Peyer's patch (tissue), 4 donors: ENCODE measurements at regions not wholly inside any gene's neighbourhood (a gene's known extent, or its start where the extent isn't known, plus 50 kb on each side); places are given as distances from the start of the nearest gene placed in this dataset.

Experiments used
- DNase-seq, 3 donors: peaks; one replicate each; pipeline ENCODE4 v3.0.0-alpha.2; 2017 to 2019
- H3K27ac ChIP-seq, 4 donors: fragments of 200-600 bp; sonication (generic); one replicate each; pipeline ENCODE4 v1.5.1; 2016 to 2019
- H3K27me3 ChIP-seq, 2 donors: fragments of 200-600 bp; sonication (generic); one replicate each; pipeline ENCODE4 v1.5.1; 2019
- H3K36me3 ChIP-seq, 3 donors: fragments of 200-600 bp; sonication (generic); one replicate each; pipeline ENCODE4 v1.5.1; 2016 to 2019
- H3K4me1 ChIP-seq, 4 donors: fragments of 200-600 bp; sonication (generic); one replicate each; pipeline ENCODE4 v1.5.1; 2016 to 2019
- H3K4me3 ChIP-seq, 4 donors: fragments of 200-600 bp; sonication (generic); 1 replicate in 3 of 4; 2 replicates in 1 of 4; pipeline ENCODE4 v1.5.1; 2016 to 2019; ENCODE audit warnings: mild to moderate bottlenecking in 1 of 4
- H3K9me3 ChIP-seq, 4 donors: fragments of 200-600 bp; sonication (generic); one replicate each; pipeline ENCODE4 v1.5.1; 2016 to 2019; ENCODE audit warnings: mild to moderate bottlenecking in 1 of 4
- POLR2A ChIP-seq, 2 donors: fragments of 450-650 bp; IDR thresholded peaks; one replicate each; pipeline ENCODE4 v1.5.1; 2017; ENCODE audit warnings: antibody characterized with exemption in 2 of 2, mild to moderate bottlenecking in 2 of 2, moderate library complexity in 2 of 2
- TF ChIP-seq, protein P1 (sequence below), 6 experiments: fragments of 450-650 bp in 4 of 6; fragments of 200-600 bp in 2 of 6; sonication (generic) in 1 of 6; IDR thresholded peaks; one replicate each; pipeline ENCODE4 v1.5.1; 2017 to 2019; ENCODE audit warnings: antibody characterized with exemption in 6 of 6, mild to moderate bottlenecking in 3 of 6, moderate library complexity in 1 of 6

DNA sequence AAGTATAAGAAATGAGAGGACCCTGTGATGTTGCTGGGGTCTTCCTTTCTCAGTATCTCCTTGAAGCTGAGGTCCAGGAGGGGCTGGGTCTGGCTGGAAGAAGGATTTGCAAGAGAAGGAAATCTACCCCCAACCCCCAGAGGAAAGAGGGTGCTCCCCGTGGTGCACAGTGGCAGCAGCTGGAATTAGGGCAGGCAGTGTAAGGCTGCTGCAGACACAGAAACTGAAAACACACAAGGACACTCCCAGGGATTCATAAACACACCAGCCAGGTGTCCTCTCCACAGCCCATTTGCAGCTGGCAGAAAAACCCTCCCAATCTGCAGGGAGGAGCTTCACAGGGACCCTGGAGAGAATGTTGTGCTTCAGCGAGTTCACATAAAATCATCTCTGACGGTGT lies 297.2 kb downstream of the CDH26 start:
- DNase-seq, result no peak
- Histone ChIP-seq H3K27me3 (no peaks in the 10 kb centered on the region), H3K27ac (no peak overlapping the region), H3K4me3 (no peak overlapping the region), H3K4me1 (no peaks in the 10 kb centered on the region), H3K9me3 (no peaks in the 10 kb centered on the region), H3K36me3 (no peaks in the 10 kb centered on the region)
- TF ChIP-seq, protein P1, sequence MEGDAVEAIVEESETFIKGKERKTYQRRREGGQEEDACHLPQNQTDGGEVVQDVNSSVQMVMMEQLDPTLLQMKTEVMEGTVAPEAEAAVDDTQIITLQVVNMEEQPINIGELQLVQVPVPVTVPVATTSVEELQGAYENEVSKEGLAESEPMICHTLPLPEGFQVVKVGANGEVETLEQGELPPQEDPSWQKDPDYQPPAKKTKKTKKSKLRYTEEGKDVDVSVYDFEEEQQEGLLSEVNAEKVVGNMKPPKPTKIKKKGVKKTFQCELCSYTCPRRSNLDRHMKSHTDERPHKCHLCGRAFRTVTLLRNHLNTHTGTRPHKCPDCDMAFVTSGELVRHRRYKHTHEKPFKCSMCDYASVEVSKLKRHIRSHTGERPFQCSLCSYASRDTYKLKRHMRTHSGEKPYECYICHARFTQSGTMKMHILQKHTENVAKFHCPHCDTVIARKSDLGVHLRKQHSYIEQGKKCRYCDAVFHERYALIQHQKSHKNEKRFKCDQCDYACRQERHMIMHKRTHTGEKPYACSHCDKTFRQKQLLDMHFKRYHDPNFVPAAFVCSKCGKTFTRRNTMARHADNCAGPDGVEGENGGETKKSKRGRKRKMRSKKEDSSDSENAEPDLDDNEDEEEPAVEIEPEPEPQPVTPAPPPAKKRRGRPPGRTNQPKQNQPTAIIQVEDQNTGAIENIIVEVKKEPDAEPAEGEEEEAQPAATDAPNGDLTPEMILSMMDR (IDR thresholded peaks at IDR 0.05), result no peak

DNA sequence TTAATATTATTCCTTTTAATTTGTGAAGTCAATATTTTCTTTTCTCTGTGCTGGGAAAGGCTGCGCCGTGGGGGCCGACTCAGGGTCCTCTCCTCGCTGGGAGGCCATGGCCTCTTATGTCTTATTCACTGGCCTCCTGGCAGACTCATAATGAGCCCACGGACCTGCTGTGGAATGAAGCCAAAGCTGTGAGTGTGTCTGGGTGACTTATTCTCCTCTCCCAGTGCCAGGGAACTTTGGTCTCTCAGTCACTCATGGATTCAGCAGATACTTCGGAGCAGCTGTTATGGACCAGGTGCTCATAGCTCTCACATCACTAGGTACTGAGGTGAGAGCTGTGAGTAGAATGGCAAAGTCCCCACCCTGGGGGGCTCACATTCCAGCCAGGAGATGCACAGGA lies 297.6 kb downstream of the CDH26 start:
- Histone ChIP-seq H3K27ac (no peak overlapping the region), H3K27me3 (no peaks in the 10 kb centered on the region), H3K36me3 (no peaks in the 10 kb centered on the region), H3K4me1 (no peaks in the 10 kb centered on the region), H3K4me3 (no peak overlapping the region), H3K9me3 (no peaks in the 10 kb centered on the region)
- DNase-seq, result no peak
- TF ChIP-seq POLR2A (IDR thresholded peaks at IDR 0.05), result no peak
- TF ChIP-seq, protein P1 (IDR thresholded peaks at IDR 0.05), result no peak

DNA sequence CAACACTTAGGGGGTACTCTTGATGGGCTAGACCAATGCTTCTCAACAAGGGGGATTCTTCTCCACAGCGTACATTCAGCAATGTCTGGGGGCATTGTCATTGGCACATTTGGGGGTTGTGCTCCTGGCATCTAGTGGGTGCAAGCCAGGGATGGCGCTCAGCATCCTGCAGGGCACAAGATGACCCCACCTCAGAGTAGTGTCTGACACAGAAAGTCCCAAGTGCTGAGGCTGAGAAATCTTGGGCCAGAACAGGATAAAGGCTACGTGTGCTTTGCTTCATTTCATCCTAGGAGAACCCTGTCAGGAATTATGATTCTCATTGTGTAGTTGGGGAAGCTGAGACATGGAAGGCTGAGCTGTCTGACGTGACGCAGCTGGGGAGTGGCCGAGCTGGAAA lies 298.6 kb downstream of the CDH26 start:
- no peak overlapping the region for H3K4me3 ChIP-seq
- no peak overlapping the region for H3K27ac ChIP-seq
- H3K36me3 ChIP-seq, result no peaks in the 10 kb centered on the region
- DNase-seq, result no peak
- no peak for TF ChIP-seq POLR2A (IDR thresholded peaks at IDR 0.05)
- TF ChIP-seq, protein P1 (IDR thresholded peaks at IDR 0.05), result no peak
- no peaks in the 10 kb centered on the region for H3K9me3 ChIP-seq
- H3K27me3 ChIP-seq, result no peaks in the 10 kb centered on the region
- no peaks in the 10 kb centered on the region for H3K4me1 ChIP-seq

DNA sequence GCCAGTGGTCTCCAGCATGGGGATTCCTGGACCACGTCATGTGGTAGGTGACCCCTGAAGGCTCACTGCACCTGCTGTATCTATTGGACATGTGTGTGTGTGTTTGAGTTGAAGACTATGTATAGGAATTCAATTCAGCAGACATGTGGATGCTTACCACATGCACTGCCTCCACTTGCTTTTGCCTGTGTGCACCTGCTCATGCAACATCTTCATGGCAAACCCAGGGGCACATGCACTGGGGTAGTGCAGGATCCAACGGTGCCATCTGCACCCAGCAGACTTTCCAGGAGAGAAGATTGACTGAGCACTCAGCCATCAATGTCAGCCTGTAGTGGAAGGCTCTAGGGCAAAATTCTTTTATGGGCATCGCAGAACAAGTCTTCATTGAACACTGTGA lies 299.4 kb downstream of the CDH26 start:
- no peaks in the 10 kb centered on the region for H3K4me1 ChIP-seq
- no peak overlapping the region for H3K4me3 ChIP-seq
- no peak for TF ChIP-seq POLR2A (IDR thresholded peaks at IDR 0.05)
- TF ChIP-seq, protein P1 (IDR thresholded peaks at IDR 0.05), result no peak
- no peak overlapping the region for H3K27ac ChIP-seq
- no peaks in the 10 kb centered on the region for H3K9me3 ChIP-seq
- no peaks in the 10 kb centered on the region for H3K36me3 ChIP-seq
- H3K27me3 ChIP-seq, result no peaks in the 10 kb centered on the region
- no peak for DNase-seq

DNA sequence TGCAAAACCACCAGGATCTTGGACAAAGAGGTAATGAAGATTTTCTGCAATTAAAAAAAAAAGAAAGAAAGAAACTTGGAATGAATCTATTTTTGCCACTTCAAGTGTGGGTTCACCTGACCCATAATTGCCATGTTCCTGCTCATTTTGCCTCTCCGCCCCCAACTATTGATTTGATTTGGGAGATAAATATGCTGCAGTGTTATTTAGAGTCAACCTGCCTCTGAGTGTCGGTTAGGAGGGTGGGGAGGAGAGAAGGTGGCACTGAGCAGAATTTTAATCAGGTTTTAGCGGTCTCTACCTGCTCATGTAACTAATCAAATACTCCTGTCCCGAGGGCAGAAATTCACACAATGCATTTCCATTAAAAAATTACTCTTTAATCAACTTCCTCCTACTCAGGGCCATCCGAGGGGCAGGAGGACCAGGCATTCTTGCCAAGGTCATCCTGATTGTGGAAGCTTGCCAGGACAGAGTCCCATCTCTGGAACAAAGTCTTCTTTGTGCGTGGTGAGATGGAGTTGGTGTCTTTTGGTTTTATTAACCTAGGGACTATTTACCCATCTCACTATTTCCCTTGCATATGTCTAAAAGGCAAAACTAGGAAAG lies 300.1 kb downstream of the CDH26 start:
- Histone ChIP-seq H3K36me3 (no peaks in the 10 kb centered on the region), H3K4me3 (no peak overlapping the region), H3K4me1 (no peaks in the 10 kb centered on the region), H3K27me3 (no peaks in the 10 kb centered on the region), H3K9me3 (no peaks in the 10 kb centered on the region), H3K27ac (no peak overlapping the region)
- TF ChIP-seq POLR2A (IDR thresholded peaks at IDR 0.05), result no peak
- TF ChIP-seq, protein P1 (IDR thresholded peaks at IDR 0.05), result no peak
- DNase-seq, result no peak

DNA sequence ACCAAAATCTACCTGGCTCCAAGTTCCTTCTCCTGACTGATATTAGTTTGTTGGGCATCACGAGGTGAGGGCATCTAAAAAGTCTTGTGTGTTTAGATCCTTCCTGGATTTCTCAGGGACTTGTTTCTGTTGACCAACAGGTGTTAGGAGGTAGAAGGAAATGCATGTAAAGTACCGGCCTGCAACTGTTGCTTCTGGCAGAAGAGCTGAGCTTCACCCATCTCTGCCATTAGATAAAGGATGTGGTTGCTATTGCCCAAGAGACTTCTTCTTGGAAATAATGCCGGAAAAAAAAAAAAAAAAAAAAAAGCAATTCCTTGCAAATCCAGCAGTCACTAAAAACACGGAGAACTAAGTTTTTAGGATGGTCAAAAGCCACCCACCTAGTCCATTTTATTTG lies 303.1 kb downstream of the CDH26 start:
- Histone ChIP-seq H3K9me3 (no peaks in the 10 kb centered on the region), H3K27ac (no peak overlapping the region), H3K4me1 (no peaks in the 10 kb centered on the region), H3K36me3 (no peaks in the 10 kb centered on the region), H3K27me3 (no peaks in the 10 kb centered on the region), H3K4me3 (no peak overlapping the region)
- DNase-seq, result no peak
- TF ChIP-seq, protein P1 (IDR thresholded peaks at IDR 0.05), result no peak
- TF ChIP-seq POLR2A (IDR thresholded peaks at IDR 0.05), result no peak
